ENCODE measurements at regions not wholly inside any gene's neighbourhood (a gene's known extent, or its start where the extent isn't known, plus 50 kb on each side); places are given as distances from the start of the nearest gene placed in this dataset.

GRCh38 chr3:65126527-65127410 is 439.0 kb upstream of the ADAMTS9 start:
- peak; percentile 29 to 63 (median 34) for TF ChIP-seq POLR2AphosphoS5 (IDR thresholded peaks at IDR 0.05)
- TF ChIP-seq, protein P1, sequence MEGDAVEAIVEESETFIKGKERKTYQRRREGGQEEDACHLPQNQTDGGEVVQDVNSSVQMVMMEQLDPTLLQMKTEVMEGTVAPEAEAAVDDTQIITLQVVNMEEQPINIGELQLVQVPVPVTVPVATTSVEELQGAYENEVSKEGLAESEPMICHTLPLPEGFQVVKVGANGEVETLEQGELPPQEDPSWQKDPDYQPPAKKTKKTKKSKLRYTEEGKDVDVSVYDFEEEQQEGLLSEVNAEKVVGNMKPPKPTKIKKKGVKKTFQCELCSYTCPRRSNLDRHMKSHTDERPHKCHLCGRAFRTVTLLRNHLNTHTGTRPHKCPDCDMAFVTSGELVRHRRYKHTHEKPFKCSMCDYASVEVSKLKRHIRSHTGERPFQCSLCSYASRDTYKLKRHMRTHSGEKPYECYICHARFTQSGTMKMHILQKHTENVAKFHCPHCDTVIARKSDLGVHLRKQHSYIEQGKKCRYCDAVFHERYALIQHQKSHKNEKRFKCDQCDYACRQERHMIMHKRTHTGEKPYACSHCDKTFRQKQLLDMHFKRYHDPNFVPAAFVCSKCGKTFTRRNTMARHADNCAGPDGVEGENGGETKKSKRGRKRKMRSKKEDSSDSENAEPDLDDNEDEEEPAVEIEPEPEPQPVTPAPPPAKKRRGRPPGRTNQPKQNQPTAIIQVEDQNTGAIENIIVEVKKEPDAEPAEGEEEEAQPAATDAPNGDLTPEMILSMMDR (IDR thresholded peaks at IDR 0.05): no peak

Data from transverse colon (tissue), 4 donors.